Progenitor cell of endocrine pancreas (in vitro differentiated cells): ENCODE measurements at regions not wholly inside any gene's neighbourhood (a gene's known extent, or its start where the extent isn't known, plus 50 kb on each side); places are given as distances from the start of the nearest gene placed in this dataset.

Experiments
- DNase-seq: peaks from one replicate; pipeline ENCODE4 v3.0.0; 2021; ENCODE audit warnings: low spot score; ENCODE audit not compliant: unreplicated experiment
- H3K27ac Mint-ChIP-seq: 2 replicates; pipeline ENCODE4 v1.8.0; 2021; ENCODE audit warnings: mild to moderate bottlenecking, moderate library complexity, mixed read lengths
- H3K27me3 Mint-ChIP-seq: 2 replicates; pipeline ENCODE4 v1.8.0; 2021; ENCODE audit warnings: mixed read lengths
- H3K36me3 Mint-ChIP-seq: 2 replicates; pipeline ENCODE4 v1.8.0; 2022; ENCODE audit warnings: mixed read lengths; ENCODE audit not compliant: insufficient read depth
- H3K4me1 Mint-ChIP-seq: 2 replicates; pipeline ENCODE4 v1.8.0; 2021; ENCODE audit warnings: low read depth, mixed read lengths
- H3K4me3 Mint-ChIP-seq: 2 replicates; pipeline ENCODE4 v1.8.0; 2021; ENCODE audit warnings: low read depth, mild to moderate bottlenecking, moderate library complexity, mixed read lengths
- H3K9me3 Mint-ChIP-seq: 2 replicates; pipeline ENCODE4 v1.8.0; 2021; ENCODE audit warnings: low read depth, mixed read lengths
- TF ChIP-seq, protein P1 (sequence below): fragments of 200-600 bp; sonication (generic); IDR thresholded peaks from one replicate; pipeline ENCODE4 v1.5.0; 2021; ENCODE audit warnings: antibody characterized with exemption, mild to moderate bottlenecking; ENCODE audit not compliant: unreplicated experiment

DNA sequence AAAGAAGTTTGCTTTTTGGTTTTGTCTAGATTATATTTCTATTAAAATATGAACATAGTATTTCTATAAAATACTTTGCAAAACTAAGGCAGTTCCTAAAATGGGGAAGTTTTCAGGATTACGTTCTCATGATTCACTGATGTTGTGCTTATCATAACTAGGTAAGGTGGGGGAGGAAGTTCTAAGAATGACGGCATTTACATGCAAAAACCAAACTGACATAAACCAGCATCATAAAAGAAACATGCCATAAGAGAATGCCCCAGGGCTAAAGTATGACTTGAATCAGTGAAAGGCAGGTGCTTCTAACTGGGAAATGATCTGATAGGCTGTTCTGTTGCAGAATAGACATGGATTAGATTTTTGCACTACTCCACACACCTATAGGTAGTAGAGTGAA lies 204.7 kb upstream of the JADE1 start:
- TF ChIP-seq, protein P1, sequence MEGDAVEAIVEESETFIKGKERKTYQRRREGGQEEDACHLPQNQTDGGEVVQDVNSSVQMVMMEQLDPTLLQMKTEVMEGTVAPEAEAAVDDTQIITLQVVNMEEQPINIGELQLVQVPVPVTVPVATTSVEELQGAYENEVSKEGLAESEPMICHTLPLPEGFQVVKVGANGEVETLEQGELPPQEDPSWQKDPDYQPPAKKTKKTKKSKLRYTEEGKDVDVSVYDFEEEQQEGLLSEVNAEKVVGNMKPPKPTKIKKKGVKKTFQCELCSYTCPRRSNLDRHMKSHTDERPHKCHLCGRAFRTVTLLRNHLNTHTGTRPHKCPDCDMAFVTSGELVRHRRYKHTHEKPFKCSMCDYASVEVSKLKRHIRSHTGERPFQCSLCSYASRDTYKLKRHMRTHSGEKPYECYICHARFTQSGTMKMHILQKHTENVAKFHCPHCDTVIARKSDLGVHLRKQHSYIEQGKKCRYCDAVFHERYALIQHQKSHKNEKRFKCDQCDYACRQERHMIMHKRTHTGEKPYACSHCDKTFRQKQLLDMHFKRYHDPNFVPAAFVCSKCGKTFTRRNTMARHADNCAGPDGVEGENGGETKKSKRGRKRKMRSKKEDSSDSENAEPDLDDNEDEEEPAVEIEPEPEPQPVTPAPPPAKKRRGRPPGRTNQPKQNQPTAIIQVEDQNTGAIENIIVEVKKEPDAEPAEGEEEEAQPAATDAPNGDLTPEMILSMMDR, result no peak
- H3K9me3 Mint-ChIP-seq, result no peaks in the 10 kb centered on the region
- H3K4me1 Mint-ChIP-seq, result peaks cover 21% of the 10 kb centered on the region
- H3K27ac Mint-ChIP-seq, result no peak overlapping the region
- no peak overlapping the region for H3K4me3 Mint-ChIP-seq
- DNase-seq, result no peak
- H3K27me3 Mint-ChIP-seq, result no peaks in the 10 kb centered on the region
- H3K36me3 Mint-ChIP-seq, result no peaks in the 10 kb centered on the region

GRCh38 chr4:128604204-128604603 lies 205.3 kb upstream of the JADE1 start:
- TF ChIP-seq, protein P1, result no peak
- no peak for DNase-seq
- Mint-ChIP-seq H3K9me3 (no peaks in the 10 kb centered on the region), H3K27ac (no peak overlapping the region), H3K27me3 (no peaks in the 10 kb centered on the region), H3K36me3 (no peaks in the 10 kb centered on the region), H3K4me3 (no peak overlapping the region), H3K4me1 (peaks cover 23% of the 10 kb centered on the region)

DNA sequence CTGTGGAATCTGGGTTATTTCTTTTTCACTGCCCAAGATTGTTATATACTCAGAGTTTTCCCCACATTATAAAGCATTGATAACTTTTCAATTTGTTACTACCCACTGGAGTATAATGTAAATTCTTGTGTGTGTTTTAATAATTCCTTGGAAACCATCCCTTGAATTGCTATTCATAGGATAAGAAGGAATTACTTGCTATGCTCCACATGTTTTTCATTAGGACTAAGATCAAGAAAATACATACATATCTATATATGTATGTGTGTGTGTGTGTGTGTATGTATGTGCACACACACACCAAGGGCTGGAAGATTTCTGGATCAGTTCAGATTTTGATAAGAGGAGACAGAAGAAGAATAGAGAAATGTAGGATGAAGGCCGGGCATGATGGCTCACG lies 206.4 kb upstream of the JADE1 start:
- no peaks in the 10 kb centered on the region for H3K27me3 Mint-ChIP-seq
- TF ChIP-seq, protein P1, result no peak
- H3K36me3 Mint-ChIP-seq, result no peaks in the 10 kb centered on the region
- H3K4me1 Mint-ChIP-seq, result peaks cover 23% of the 10 kb centered on the region
- no peak overlapping the region for H3K27ac Mint-ChIP-seq
- no peaks in the 10 kb centered on the region for H3K9me3 Mint-ChIP-seq
- no peak overlapping the region for H3K4me3 Mint-ChIP-seq
- no peak for DNase-seq

- H3K4me1 Mint-ChIP-seq, result peaks cover 23% of the 10 kb centered on the region
- H3K4me3 Mint-ChIP-seq, result no peak overlapping the region
- no peaks in the 10 kb centered on the region for H3K36me3 Mint-ChIP-seq
- TF ChIP-seq, protein P1, result no peak
- DNase-seq, result no peak
- H3K9me3 Mint-ChIP-seq, result no peaks in the 10 kb centered on the region
- H3K27me3 Mint-ChIP-seq, result no peaks in the 10 kb centered on the region
- H3K27ac Mint-ChIP-seq, result peak overlapping the region; percentile 81
Observed at GRCh38 chr4:128601991-128602695, 207.4 kb upstream of the JADE1 start.

DNA sequence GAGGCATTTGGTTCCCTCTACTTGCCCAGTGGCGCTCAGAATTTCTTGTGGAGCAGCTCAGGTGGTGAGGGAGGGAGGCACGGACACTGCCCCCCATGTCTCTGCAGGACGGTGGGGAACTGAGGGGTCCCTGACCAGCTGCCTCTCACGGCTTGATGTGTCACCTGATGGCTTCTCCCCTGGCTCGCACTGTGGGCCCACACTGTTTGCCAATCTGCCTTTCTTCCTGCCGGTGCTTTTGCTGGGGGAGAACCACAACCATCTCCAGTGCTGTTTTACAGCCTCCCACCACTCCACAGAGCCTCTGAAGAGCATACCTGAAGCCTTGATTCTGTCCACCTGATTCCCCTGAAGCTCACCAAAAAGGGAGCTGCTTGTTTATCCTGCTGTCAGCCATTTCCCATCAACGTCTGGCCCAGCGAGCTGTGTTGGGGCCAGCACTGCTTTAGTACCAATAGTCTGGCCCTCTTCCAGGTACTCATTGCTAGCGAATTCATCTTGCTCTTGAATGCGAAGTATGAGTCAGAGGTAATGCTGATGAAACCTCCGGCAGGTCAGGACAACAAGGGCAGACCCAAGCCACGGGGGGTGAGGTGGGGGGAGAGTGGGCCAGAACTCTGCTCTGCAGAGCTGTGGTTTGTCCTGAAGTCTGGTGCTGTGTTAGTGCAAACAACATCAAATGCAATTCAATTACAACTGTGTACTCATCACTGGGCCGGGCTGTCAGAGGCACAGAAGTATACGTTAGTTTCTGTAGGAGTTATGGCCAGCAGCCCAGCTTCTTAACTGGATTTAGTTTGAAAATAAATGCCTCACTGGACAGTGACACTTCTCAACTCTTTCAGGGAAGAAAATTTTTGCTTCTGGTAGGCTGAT lies 208.3 kb upstream of the JADE1 start:
- Mint-ChIP-seq H3K9me3 (peaks cover 6% of the 10 kb centered on the region), H3K36me3 (no peaks in the 10 kb centered on the region), H3K27ac (peak overlapping the region; percentile 81), H3K4me1 (peaks cover 26% of the 10 kb centered on the region), H3K27me3 (no peaks in the 10 kb centered on the region), H3K4me3 (no peak overlapping the region)
- TF ChIP-seq, protein P1, result no peak
- no peak for DNase-seq
